DMS79 (cell line): ENCODE measurements at regions not wholly inside any gene's neighbourhood (a gene's known extent, or its start where the extent isn't known, plus 50 kb on each side); places are given as distances from the start of the nearest gene placed in this dataset.
"Not testable (repeated sequence)": the region's sequence is repeated elsewhere in the genome, so short reads cannot be mapped to it uniquely, and the experiment has no call there.

Experiments
- DNase-seq: peaks from one replicate; lab custom pipeline; 2025; lab: John Stamatoyannopoulos, UW

GRCh38 chr20:48490961-48491831, 336.6 kb downstream of the PREX1 start:
- no peak for DNase-seq

GRCh38 chr20:48490341-48490740, 337.5 kb downstream of the PREX1 start:
- DNase-seq, result not testable (repeated sequence)

DNA sequence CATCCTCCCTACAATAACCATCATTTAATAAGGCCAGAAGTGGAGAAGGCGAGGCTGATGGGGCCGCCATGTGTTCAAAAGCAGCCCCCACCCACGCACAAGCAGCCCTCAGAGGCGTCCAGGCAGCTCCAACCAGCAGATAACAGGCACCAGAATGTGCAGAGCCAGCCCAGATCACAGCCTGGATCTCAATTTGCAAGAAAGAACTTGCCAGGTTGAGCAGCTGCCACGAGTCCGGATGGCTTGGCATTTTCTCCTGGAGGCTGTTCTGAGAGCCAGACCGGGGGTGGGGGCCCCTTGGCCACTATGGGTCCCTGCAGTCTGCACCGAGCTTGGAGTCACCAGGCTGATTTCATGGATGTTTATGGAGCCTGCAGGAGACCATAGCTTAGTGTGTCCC, 338.1 kb downstream of the PREX1 start:
- no peak for DNase-seq

GRCh38 chr20:48489046-48489463, 338.7 kb downstream of the PREX1 start:
- DNase-seq, result no peak

GRCh38 chr20:48488334-48489034, 339.3 kb downstream of the PREX1 start:
- not testable (repeated sequence) for DNase-seq

DNA sequence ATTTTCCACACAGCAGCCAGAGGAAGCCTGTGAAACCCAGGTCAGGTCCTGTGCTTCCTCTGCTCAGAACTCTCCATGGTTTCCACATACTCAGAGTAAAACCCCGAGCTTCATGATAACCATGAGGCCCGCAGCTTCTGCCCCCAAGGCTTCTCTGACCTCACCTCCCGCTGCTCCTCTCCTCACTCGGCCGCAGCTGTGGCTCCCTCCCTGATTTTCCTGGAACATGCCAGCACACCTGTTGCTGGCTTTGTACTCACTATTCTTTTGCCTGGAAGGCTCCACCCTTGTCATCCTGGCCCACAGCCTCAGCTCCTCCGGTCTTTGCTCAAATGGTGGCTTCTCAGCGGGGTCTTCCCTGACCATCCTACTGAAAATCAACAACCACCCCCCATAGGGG, 341.7 kb downstream of the PREX1 start:
- DNase-seq, result no peak

DNA sequence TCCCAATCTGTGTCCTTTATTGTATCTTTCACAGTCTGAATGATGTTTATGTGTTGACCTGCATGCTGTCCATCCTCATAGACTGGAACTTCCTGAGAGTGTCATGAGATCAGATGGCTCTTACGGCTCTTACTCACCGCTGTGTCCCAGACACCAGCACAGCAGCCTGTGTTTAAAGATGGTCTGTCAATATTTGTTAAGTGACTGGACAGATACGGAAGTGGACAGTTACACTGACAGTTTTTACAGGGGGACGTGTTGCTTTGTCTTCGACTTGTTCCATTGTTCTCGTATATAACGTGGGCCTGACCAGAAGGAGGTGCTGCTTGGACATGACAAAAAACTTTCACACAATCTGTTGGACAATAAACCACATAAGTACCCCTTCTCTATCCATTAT, 342.6 kb downstream of the PREX1 start:
- not testable (repeated sequence) for DNase-seq

DNA sequence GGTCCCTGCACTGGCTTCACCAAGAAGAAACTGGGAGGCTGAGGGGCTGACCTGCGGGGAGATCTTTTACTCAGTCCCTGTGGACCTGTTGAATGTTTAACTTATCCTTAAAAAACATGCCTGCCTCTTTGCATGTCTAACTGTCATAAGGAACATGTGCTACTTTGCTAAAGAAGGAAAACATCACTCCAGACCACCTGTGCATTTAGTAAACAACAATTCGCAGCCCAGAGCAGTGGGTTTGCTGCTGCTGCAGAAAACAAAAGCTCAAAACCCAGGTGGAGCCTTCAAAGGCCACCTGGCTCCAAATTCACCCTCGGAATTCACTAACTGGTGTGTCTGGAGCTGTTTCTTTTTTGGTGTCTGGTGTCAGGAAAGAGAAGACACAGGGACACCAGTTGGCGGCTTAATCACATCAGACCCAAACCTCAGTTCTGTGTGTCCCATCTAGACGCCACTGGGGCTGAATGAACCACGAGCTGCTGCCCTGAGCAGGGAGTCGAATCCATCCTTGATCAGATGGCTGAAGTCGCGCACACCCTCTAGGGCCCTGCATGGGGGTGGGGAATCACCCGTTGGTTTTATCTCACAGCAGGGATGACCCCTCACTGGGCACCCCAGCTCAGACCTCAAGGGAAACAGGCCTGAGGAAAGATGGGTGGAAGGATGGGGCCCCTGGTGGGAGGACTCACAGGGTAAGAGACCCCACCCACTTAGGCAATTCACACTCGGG, 344.3 kb downstream of the PREX1 start:
- no peak for DNase-seq

GRCh38 chr20:48482790-48483189, 345.0 kb downstream of the PREX1 start:
- no peak for DNase-seq

GRCh38 chr20:48480216-48480772, 347.5 kb downstream of the PREX1 start:
- no peak for DNase-seq

DNA sequence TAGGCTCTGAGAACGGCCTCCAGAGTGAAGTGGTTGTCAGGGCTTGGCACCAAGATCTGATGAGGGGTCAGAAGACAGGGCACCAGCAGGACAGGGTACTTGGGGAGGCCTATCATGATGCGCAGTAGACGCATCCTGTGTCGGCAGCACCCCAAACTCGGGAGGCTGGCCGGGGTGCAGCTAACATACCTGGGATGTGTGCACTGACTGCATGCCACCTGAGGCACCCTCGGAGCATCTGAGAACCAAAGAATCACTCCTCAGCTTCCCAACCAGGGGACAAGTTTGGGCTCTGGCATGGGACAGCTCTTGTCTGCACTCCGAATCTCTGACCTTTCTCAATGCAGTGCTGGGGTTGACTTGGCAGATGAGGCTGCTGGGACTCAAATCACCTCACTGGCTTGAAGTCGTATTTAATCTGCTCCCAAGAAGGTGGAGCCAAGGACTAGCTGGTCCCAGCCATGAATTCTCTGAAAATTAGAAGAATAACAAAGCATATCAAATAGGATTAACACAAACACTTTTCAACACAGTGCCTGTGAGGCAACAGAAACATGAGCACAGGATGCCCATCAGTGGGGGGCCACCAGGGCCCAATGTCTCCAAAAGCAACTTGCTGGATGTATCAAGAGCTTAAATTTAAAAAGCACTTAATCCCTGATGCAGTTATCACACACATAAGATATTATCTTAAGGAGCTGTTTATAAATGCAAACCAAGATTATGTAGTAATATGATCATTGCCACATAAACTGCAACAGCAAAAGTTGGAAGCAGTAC, 348.8 kb downstream of the PREX1 start:
- no peak for DNase-seq

DNA sequence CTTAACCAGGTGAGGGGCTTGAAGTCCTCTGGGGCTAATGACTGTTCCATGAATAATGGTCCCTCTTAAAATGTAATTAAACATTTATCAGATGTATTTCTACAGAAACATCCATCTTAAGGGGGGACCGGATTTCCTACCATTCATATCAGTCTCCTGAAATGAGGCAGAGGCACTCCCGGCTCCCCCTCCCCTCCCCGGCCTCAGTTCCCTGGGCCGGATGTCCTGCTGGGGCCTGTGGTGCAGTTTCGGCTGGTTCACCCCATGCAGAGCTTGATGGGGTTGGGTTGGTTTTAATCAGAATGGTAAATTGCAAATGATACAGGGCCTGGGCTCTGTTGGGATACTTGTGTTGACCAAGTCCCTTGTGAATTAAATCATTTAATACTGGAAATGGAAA, 349.4 kb downstream of the PREX1 start:
- no peak for DNase-seq

DNA sequence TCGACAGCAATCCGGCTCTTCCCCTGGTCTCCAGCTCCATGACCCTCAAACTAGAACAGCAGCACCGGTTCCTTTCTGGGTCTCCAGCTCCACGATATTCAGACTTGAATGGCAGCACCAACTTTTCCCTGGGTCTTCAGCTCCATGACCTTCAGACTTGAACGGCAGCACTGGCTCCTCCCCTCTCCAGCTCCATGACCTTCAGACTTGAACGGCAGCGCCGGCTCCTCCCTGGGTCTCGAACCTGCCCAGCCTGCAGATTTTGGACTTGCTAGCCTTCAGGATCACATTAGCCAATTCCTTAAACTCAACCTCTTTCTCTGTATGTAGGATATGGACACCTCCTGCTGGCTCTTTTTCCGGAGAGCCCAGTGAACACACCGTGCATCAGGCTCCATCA, 350.9 kb downstream of the PREX1 start:
- DNase-seq, result no peak

GRCh38 chr20:48474022-48474421, 353.8 kb downstream of the PREX1 start:
- DNase-seq, result no peak

GRCh38 chr20:48471759-48472408, 355.9 kb downstream of the PREX1 start:
- no peak for DNase-seq

- DNase-seq, result no peak
These were observed 356.6 kb downstream of the PREX1 start for GRCh38 chr20:48471176-48471575.

GRCh38 chr20:48470141-48470540, 357.7 kb downstream of the PREX1 start:
- no peak for DNase-seq

- DNase-seq, result no peak
These were observed 358.8 kb downstream of the PREX1 start for GRCh38 chr20:48469026-48469425.

GRCh38 chr20:48468571-48468970, 359.2 kb downstream of the PREX1 start:
- DNase-seq, result no peak

DNA sequence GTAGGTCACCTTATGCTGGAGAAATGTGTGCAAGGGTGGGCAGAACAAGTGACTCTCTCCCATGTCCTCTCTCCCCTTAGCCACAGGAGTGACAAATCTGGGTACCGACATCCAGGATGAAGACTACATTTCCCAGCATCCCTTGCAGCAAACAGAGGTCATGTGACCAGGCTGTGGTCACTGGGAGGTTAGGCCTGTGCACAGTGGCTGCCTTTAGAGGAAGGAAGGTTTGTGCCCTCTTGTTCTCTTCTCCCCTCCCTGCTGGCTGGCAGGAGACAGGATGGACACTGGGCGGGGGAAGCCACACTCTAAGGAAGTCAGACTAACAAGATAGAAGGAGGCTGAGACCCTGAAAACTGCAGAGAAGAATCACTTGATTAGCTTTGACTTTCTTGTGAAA, 360.2 kb downstream of the PREX1 start:
- DNase-seq, result no peak

DNA sequence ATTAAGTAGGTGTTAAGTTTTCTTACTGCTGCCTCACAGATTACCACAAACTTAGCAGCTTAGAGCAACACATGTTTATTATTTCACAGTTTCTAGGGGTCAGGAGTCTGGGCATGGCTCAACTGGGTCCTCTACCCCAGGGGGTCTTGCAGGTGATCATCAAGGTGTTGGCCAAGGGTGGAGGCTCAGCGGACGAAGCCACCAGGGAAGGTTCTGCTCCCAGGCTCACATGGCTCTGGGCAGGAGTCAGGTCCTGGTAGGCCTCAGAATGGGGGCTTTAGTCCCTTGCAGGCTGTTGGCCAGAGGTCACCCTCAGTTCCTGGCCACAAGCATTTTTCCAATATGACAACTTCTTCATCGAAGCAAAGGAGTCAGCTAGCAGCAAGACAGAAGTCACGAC, 362.5 kb downstream of the PREX1 start:
- no peak for DNase-seq
